Right lobe of liver (tissue), 6 donors: ENCODE measurements at regions not wholly inside any gene's neighbourhood (a gene's known extent, or its start where the extent isn't known, plus 50 kb on each side); places are given as distances from the start of the nearest gene placed in this dataset.

Experiments
- ATAC-seq, 4 donors: fragments of 200-7000 bp; cut with Tn5 transposase; one replicate each; pipeline ENCODE4 v1.9.1; 2020; ENCODE audit warnings: mild to moderate bottlenecking in 4 of 4, moderate library complexity in 4 of 4
- DNase-seq, 3 donors: peaks; one replicate each; pipeline ENCODE4 v3.0.0-alpha.2; 2020
- H3K27ac ChIP-seq, 3 donors: fragments of 200-600 bp; one replicate each; pipeline ENCODE4 v1.8.0; 2022
- H3K27me3 ChIP-seq, 2 donors: fragments of 200-600 bp; one replicate each; pipeline ENCODE4 v1.8.0; 2022
- H3K36me3 ChIP-seq, 4 donors: fragments of 200-600 bp; sonication (generic) in 1 of 4; one replicate each; pipeline versions ENCODE4 v1.5.1 to v1.8.0; 2017 to 2022; ENCODE audit warnings: control low read depth in 1 of 4
- H3K4me1 ChIP-seq, 4 donors: fragments of 200-600 bp; sonication (generic) in 1 of 4; one replicate each; pipeline versions ENCODE4 v1.5.1 to v1.8.0; 2017 to 2022; ENCODE audit warnings: control low read depth in 1 of 4
- H3K4me3 ChIP-seq, 3 donors: fragments of 200-600 bp; one replicate each; pipeline ENCODE4 v1.8.0; 2022
- H3K9me3 ChIP-seq, 4 donors: fragments of 200-600 bp; sonication (generic) in 1 of 4; one replicate each; pipeline versions ENCODE4 v1.5.1 to v1.8.0; 2017 to 2022; ENCODE audit warnings: control low read depth in 1 of 4
- POLR2A ChIP-seq: fragments of 450-650 bp; IDR thresholded peaks from one replicate; pipeline ENCODE4 v1.6.1; 2017; ENCODE audit warnings: antibody characterized with exemption, mild to moderate bottlenecking
- WGBS: methylation state at CpG from one replicate; pipeline ENCODE4 v1.1.6; 2018; ENCODE audit warnings: low coverage, low lambda C conversion rate; ENCODE audit not compliant: insufficient coverage; ENCODE audit errors: missing lambda C conversion rate; 5-methylcytosine and 5-hydroxymethylcytosine counted together
- intact Hi-C, 2 donors: fragments of 100-400 bp; cut with DNase I; formaldehyde crosslinking; loops; one replicate each; pipeline versions ENCODE4 v1.11.2 to v1.14.1; 2022
- TF ChIP-seq, protein P1 (sequence below), 4 donors: fragments of 200-600 bp in 3 of 4; fragments of 450-650 bp in 1 of 4; IDR thresholded peaks; one replicate each; pipeline versions ENCODE4 v1.5.1 to v1.8.0; 2016 to 2022; ENCODE audit warnings: antibody characterized with exemption in 4 of 4, mild to moderate bottlenecking in 2 of 4
- donor health status: DM: no; HTN: yes; CAD: no.
- donor health status: DM: no; HTN: no; CAD: no.
- donor health status: DM: no; HTN: no; CAD: no.
- donor health status: DM: no; HTN: yes; CAD: no.
- donor health status: DM: no; HTN: yes; CAD: no.

DNA sequence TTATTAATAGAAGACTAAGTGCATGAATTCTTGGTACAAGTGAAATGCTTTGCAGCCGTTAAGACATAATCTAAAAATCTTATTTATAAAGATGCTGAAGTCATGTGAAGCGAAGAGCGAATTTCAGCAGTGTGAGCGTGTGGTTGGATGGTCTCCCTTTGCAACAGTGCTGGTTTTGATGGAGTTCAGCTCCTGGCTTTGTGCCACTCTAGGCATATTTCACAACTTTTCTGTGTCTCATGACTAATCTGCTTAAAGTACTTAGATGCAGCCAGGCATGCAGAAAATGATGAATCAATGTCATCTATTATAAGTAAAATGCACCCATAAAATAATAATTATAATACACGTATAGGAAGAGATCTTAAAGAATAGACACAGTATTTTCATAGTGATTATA is 107.2 kb upstream of the TCERG1L start:
- H3K27me3 ChIP-seq: no peaks in the 10 kb centered on the region
- WGBS: 65% methylated on average over 5 of the region's 5 CpGs
- TF ChIP-seq, protein P1, sequence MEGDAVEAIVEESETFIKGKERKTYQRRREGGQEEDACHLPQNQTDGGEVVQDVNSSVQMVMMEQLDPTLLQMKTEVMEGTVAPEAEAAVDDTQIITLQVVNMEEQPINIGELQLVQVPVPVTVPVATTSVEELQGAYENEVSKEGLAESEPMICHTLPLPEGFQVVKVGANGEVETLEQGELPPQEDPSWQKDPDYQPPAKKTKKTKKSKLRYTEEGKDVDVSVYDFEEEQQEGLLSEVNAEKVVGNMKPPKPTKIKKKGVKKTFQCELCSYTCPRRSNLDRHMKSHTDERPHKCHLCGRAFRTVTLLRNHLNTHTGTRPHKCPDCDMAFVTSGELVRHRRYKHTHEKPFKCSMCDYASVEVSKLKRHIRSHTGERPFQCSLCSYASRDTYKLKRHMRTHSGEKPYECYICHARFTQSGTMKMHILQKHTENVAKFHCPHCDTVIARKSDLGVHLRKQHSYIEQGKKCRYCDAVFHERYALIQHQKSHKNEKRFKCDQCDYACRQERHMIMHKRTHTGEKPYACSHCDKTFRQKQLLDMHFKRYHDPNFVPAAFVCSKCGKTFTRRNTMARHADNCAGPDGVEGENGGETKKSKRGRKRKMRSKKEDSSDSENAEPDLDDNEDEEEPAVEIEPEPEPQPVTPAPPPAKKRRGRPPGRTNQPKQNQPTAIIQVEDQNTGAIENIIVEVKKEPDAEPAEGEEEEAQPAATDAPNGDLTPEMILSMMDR (IDR thresholded peaks at IDR 0.05): no peak
- no peak for TF ChIP-seq POLR2A
- no peak overlapping the region for H3K27ac ChIP-seq
- H3K4me1 ChIP-seq: no peaks in the 10 kb centered on the region
- ATAC-seq: no peak
- DNase-seq: no peak
- H3K9me3 ChIP-seq: no peaks in the 10 kb centered on the region
- intact Hi-C loops: no loop called here
- H3K4me3 ChIP-seq: no peak overlapping the region
- H3K36me3 ChIP-seq: no peaks in the 10 kb centered on the region

DNA sequence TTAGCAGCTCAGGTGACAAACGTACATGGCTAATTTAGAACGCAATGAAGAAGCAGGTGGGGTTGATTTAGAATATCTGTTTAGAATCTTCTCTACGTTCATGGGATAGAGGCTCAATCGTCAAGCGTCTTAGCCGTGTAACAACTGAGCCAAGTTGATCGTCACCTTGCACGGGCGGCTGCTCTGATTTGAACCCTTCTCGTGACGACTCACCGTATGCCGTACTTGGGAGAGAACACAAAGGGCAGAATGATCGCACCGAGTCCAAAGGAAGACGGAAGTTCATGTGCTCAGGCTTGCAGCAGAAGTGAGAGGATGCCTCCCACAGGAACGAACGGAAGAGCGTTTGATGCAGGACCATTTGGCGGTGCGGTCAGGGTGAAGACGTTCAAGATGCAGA is 108.3 kb upstream of the TCERG1L start:
- ATAC-seq (no peak), DNase-seq (no peak)
- intact Hi-C loops: no loop called here
- TF ChIP-seq, protein P1 (IDR thresholded peaks at IDR 0.05): no peak
- no peak for TF ChIP-seq POLR2A
- H3K4me1 ChIP-seq: no peaks in the 10 kb centered on the region
- H3K27ac ChIP-seq: no peak overlapping the region
- H3K9me3 ChIP-seq: no peaks in the 10 kb centered on the region
- 84% methylated on average over 22 of the region's 22 CpGs for WGBS
- H3K27me3 ChIP-seq: no peaks in the 10 kb centered on the region
- H3K4me3 ChIP-seq: no peak overlapping the region
- H3K36me3 ChIP-seq: no peaks in the 10 kb centered on the region

GRCh38 chr10:131420867-131421266 is 109.3 kb upstream of the TCERG1L start:
- intact Hi-C loops: no loop called here
- ATAC-seq (peak in 1 of 4 donors; percentile 28), DNase-seq (peak in 1 of 3 donors; percentile 50)
- Histone ChIP-seq H3K36me3 (no peaks in the 10 kb centered on the region), H3K27me3 (no peaks in the 10 kb centered on the region), H3K4me3 (no peak overlapping the region), H3K27ac (no peak overlapping the region), H3K9me3 (no peaks in the 10 kb centered on the region), H3K4me1 (no peaks in the 10 kb centered on the region)
- TF ChIP-seq, protein P1 (IDR thresholded peaks at IDR 0.05): no peak
- TF ChIP-seq POLR2A: no peak
- 50% methylated on average over 1 of the region's 1 CpG for WGBS

- TF ChIP-seq POLR2A: no peak
- TF ChIP-seq, protein P1 (IDR thresholded peaks at IDR 0.05): no peak
Observed at GRCh38 chr10:131421381-131421780, 109.9 kb upstream of the TCERG1L start.

DNA sequence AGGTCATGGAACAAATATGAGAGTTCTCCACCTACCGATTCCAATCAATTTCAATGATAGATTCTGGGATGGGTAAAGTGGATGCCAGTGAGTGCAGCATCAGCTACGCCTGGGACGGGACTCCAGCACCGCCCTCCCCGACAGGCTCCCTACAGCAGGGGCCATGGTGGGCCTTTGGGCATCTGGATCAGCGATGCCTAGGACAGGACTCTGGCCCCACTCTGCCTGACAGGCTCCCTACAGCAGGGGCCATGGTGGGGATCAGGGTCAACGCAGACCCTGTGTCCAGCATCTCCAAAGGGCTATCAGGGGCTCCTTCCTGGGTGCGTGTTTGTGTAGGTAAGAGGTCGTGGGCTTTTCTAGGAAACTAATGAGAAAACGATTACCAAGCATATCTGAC is 111.2 kb upstream of the TCERG1L start:
- ATAC-seq: no peak
- H3K27me3 ChIP-seq: no peaks in the 10 kb centered on the region
- TF ChIP-seq, protein P1 (IDR thresholded peaks at IDR 0.05): no peak
- no peak for TF ChIP-seq POLR2A
- H3K4me1 ChIP-seq: no peaks in the 10 kb centered on the region
- no peaks in the 10 kb centered on the region for H3K36me3 ChIP-seq
- intact Hi-C loops: no loop called here
- H3K4me3 ChIP-seq: no peak overlapping the region
- H3K9me3 ChIP-seq: no peaks in the 10 kb centered on the region
- H3K27ac ChIP-seq: no peak overlapping the region
- 72% methylated on average over 6 of the region's 10 CpGs for WGBS
- no peak for DNase-seq

More at GRCh38 chr10:131421381-131421780, 109.9 kb upstream of the TCERG1L start:
- Histone ChIP-seq H3K9me3 (no peaks in the 10 kb centered on the region), H3K4me3 (no peak overlapping the region), H3K27me3 (no peaks in the 10 kb centered on the region), H3K36me3 (no peaks in the 10 kb centered on the region), H3K4me1 (no peaks in the 10 kb centered on the region), H3K27ac (no peak overlapping the region)
- WGBS: no CpG with 5 or more reads among the region's 5 CpGs
- DNase-seq (no peak), ATAC-seq (no peak)
- intact Hi-C loops: no loop called here
